ENCODE measurements at regions not wholly inside any gene's neighbourhood (a gene's known extent, or its start where the extent isn't known, plus 50 kb on each side); places are given as distances from the start of the nearest gene placed in this dataset.
"Not testable (repeated sequence)": the region's sequence is repeated elsewhere in the genome, so short reads cannot be mapped to it uniquely, and the experiment has no call there.

DNA sequence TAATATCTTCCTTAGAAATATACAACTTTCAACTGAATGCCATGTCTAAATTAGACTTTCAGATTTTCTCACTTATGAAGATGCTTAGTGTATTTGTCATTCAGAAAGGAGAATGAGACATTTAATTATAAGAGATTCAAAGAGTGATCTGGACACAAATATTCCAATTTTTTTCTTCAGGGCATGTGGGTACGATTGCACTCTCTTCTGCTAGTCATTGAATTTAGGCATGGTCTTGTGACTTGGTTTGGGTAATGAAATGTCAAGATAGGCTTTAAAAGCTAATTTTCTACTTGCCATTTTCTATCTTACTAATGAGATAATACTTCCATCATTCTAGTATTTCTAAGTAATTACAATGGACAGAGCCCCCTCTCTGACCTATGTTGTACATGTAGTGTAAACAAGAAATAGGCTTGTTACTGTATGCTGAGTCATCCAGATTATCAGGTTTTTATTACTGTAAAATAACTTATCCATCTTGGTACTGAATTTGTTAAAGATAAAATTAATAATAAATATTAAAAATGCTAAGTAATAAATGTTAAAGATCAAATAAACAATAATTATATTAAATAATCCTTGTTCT, 770.8 kb upstream of the BCHE start:
- no peaks in the 10 kb centered on the region for H3K27me3 Mint-ChIP-seq (ENCODE audit: low read depth in 3 of 3)
- no peaks in the 10 kb centered on the region for H3K4me1 Mint-ChIP-seq

DNA sequence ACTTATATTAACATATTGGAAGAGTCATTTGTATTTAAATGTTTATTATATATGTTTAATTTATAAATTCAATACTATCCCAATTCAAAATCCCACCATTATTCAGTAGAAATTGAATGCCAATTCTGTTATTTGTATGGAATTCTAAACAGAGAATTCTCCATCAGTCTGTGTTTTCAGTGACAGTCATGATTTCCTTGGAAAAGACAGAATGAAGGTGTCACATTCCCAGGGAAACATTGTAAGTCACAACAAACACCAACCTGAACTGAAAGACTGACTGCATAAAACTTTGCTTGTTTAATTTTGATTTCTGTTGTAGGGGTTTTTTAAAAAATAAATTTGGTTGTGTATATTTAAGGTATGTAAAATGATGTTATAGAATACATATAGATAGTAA, 769.8 kb upstream of the BCHE start:
- no peak overlapping the region for H3K4me3 Mint-ChIP-seq
- peaks cover 9 to 27% (median 17%) of the 10 kb centered on the region in 6 donors for H3K9me3 Mint-ChIP-seq

More for the DNA sequence above, 770.8 kb upstream of the BCHE start:
- DNase-seq = no peak
- peaks cover 0 to 3% (median 0%) of the 10 kb centered on the region in 3 donors for H3K36me3 Mint-ChIP-seq
- H3K9me3 Mint-ChIP-seq = peaks cover 8 to 28% (median 13%) of the 10 kb centered on the region in 6 donors
- no peak overlapping the region for H3K4me3 Mint-ChIP-seq
- H3K27ac Mint-ChIP-seq = no peak overlapping the region

DNA sequence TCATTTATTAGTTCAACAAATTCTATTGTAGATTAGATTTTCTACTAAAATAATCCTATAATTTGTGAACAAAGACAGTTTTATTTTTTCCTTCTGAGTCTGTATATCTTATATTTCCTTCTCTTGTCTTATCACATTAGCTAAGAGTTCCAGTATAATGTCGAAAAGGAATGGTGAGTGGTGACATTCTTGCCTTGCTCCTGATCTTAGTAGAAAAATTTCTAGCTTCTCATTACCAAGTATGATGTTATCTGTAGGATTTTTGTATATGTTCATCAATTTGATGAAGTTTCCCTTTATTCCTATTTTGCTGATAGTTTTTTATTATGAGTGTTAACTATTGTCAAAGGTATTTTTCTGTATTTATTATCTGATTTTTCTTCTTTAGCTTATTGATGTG, 756.6 kb upstream of the BCHE start:
- Mint-ChIP-seq H3K36me3 (peaks cover 0 to 4% (median 3%) of the 10 kb centered on the region in 3 donors), H3K9me3 (peaks cover 11 to 41% (median 24%) of the 10 kb centered on the region in 6 donors), H3K4me1 (no peaks in the 10 kb centered on the region), H3K4me3 (no peak overlapping the region), H3K27me3 (ENCODE audit: low read depth in 3 of 3) (peaks cover 0 to 2% (median 2%) of the 10 kb centered on the region in 3 donors), H3K27ac (no peak overlapping the region)
- DNase-seq = no peak

More for the DNA sequence above, 769.8 kb upstream of the BCHE start:
- Mint-ChIP-seq H3K27me3 (ENCODE audit: low read depth in 3 of 3) (no peaks in the 10 kb centered on the region), H3K27ac (no peak overlapping the region), H3K4me1 (no peaks in the 10 kb centered on the region), H3K36me3 (peaks cover 0 to 3% (median 0%) of the 10 kb centered on the region in 3 donors)
- no peak for DNase-seq

DNA sequence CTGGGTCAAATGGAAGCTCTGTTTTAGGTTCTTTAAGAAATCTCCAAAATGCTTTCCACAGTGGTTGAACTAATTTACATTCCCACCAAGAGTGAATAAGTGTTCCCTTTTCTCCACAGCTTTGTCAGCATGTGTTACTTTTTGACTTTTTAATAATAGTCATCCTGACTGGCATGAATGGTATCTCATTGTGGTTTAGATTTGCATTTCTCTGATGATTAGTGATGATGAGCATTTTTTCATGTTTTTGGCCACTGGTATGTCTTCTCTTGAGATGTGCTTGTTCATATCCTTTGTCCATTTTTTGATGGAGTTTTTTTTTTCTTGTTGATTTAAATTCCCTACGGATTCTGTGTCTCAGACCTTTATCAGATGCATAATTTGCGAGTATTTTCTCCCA, 745.0 kb upstream of the BCHE start:
- H3K9me3 Mint-ChIP-seq = peaks cover 11 to 37% (median 28%) of the 10 kb centered on the region in 6 donors
- peaks cover 0 to 3% (median 0%) of the 10 kb centered on the region in 3 donors for H3K36me3 Mint-ChIP-seq
- H3K27ac Mint-ChIP-seq = no peak overlapping the region
- H3K4me1 Mint-ChIP-seq = no peaks in the 10 kb centered on the region
- no peak overlapping the region for H3K4me3 Mint-ChIP-seq
- no peak for DNase-seq
- H3K27me3 Mint-ChIP-seq (ENCODE audit: low read depth in 3 of 3) = no peaks in the 10 kb centered on the region

DNA sequence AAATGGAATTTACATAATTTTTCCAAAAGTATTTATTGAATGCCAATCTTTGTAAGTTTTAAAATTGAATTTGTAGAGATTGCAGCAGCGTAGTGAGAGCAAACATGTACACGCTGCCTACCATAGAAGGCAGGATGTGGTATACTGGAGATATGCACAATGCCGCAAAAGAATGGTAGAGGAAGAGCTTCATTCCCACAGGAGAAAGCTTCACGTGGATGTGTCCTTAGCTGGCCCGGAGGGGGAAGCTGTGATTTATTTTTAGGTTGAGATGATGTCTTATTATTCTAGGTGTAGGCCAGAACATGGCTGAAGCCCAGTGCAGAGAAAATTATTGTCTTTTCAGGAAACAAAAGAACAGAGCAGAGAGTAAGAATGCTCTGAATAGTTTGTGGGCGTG, 743.3 kb upstream of the BCHE start:
- Mint-ChIP-seq H3K36me3 (peaks cover 0 to 3% (median 0%) of the 10 kb centered on the region in 3 donors), H3K4me3 (no peak overlapping the region), H3K4me1 (no peaks in the 10 kb centered on the region), H3K27me3 (ENCODE audit: low read depth in 3 of 3) (no peaks in the 10 kb centered on the region), H3K9me3 (peaks cover 11 to 27% (median 26%) of the 10 kb centered on the region in 6 donors), H3K27ac (no peak overlapping the region)
- no peak for DNase-seq

DNA sequence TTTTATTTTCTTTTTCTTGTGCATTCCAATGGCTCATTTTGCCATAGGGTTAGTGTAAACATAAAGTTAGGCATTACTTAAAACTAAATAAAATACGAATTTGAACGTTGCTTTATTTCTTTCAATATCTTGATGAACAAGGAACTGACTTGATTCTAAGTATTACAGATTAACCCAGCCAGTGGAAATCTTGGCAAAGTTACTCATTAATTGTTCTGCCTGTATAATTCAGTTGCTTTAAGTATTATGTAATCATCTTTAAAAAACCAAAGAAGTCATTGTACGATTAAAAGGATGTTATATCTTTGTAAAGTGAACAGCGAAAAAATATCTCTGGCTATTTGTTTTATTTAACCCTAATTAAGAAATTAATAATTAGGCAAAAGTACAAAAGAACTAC, 737.9 kb upstream of the BCHE start:
- H3K27ac Mint-ChIP-seq = no peak overlapping the region

DNA sequence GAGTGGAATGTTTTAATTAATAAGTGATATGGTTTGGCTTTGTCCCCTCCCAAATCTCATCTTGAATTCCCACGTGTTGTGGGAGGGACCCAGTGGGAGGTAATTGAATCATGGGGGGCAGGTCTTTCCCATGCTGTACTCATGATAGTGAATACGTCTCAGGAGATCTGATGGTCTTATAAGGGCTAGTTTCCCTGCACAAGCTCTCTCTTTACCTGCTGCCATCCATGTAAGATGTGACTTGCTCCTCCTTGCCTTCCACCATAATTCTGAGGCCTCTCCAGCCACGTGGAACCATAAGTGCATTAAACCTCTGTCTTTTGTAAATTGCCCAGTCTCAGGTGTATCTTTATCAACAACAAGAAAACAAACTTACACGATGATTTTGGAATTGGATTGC, 734.5 kb upstream of the BCHE start:
- H3K27ac Mint-ChIP-seq; H3K4me3 Mint-ChIP-seq; H3K27me3 Mint-ChIP-seq (ENCODE audit: low read depth in 3 of 3); H3K36me3 Mint-ChIP-seq; H3K4me1 Mint-ChIP-seq; DNase-seq: not testable (repeated sequence)
- H3K9me3 Mint-ChIP-seq = peaks cover 0 to 21% (median 14%) of the 10 kb centered on the region in 6 donors

More for the DNA sequence above, 737.9 kb upstream of the BCHE start:
- no peaks in the 10 kb centered on the region for H3K4me1 Mint-ChIP-seq
- no peak overlapping the region for H3K4me3 Mint-ChIP-seq
- DNase-seq = no peak
- H3K27me3 Mint-ChIP-seq (ENCODE audit: low read depth in 3 of 3) = no peaks in the 10 kb centered on the region
- peaks cover 0 to 19% (median 12%) of the 10 kb centered on the region in 6 donors for H3K9me3 Mint-ChIP-seq
- H3K36me3 Mint-ChIP-seq = no peaks in the 10 kb centered on the region

DNA sequence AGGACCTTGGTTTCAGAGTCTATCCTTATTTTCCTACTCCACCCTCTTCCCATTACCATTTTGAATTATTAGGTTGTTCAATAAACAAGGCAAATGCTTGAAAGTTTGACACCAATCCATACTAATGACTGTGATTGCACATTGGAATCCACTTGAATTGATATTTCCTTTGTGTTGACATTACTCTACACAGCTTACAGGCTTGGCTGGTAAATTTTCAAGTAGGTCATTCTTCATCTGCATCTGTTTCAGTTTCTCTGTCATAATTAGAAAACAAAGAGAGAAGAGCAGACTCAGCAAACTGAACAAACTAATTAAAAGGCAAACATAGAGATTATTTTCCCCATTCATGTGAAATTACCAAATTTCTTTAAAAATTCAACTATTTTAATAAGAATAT, 732.9 kb upstream of the BCHE start:
- no peak for DNase-seq
- peaks cover 0 to 2% (median 0%) of the 10 kb centered on the region in 3 donors for H3K27me3 Mint-ChIP-seq (ENCODE audit: low read depth in 3 of 3)
- H3K9me3 Mint-ChIP-seq = peaks cover 0 to 27% (median 14%) of the 10 kb centered on the region in 6 donors
- no peak overlapping the region for H3K27ac Mint-ChIP-seq
- H3K36me3 Mint-ChIP-seq = no peaks in the 10 kb centered on the region
- H3K4me3 Mint-ChIP-seq = no peak overlapping the region
- no peaks in the 10 kb centered on the region for H3K4me1 Mint-ChIP-seq

DNA sequence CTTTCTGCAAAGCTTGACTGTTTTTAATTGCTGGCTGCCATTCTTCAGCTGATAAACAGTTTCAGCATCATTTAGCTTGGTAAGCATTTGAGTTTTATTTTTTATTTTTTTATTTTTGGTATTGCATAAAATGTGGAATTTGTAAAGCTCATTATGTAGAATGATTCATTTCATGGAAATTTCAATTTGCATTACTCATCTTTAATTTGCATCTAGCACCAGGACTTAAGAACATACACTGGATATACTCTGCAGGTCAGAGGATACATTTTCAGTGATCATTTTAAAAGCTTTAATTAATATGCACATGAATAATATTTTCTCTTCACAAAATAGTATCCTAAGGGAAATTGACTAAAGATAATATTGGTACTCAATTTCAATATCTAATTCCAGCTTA, 732.4 kb upstream of the BCHE start:
- H3K27me3 Mint-ChIP-seq (ENCODE audit: low read depth in 3 of 3) = peaks cover 0 to 2% (median 0%) of the 10 kb centered on the region in 3 donors
- no peak for DNase-seq
- peaks cover 0 to 31% (median 16%) of the 10 kb centered on the region in 6 donors for H3K9me3 Mint-ChIP-seq
- H3K4me3 Mint-ChIP-seq = no peak overlapping the region
- H3K27ac Mint-ChIP-seq = no peak overlapping the region
- H3K36me3 Mint-ChIP-seq = no peaks in the 10 kb centered on the region
- no peaks in the 10 kb centered on the region for H3K4me1 Mint-ChIP-seq

DNA sequence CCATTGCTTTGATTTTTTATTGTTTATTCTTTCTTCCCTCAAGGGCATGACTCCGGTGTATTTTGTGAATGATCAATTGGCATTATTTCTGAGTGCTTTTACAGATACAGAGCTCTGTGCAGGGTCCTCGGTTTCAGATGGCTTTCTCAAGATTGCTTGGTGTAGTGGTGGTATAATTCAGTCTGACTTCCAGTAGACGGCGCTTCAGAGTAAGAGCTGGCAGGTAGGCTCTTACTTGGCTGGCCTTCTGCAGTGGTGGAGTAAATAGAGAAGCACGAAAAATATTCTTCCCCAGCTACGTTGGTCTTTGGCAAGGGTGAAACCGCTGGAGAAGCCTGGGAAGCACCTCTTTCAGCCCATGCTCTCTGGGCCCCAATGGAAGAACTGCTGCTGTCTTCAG, 723.0 kb upstream of the BCHE start:
- no peak overlapping the region for H3K27ac Mint-ChIP-seq
- H3K9me3 Mint-ChIP-seq = peaks cover 14 to 60% (median 38%) of the 10 kb centered on the region in 6 donors
- H3K36me3 Mint-ChIP-seq = peaks cover 0 to 6% (median 4%) of the 10 kb centered on the region in 3 donors
- peaks cover 0 to 6% (median 2%) of the 10 kb centered on the region in 3 donors for H3K27me3 Mint-ChIP-seq (ENCODE audit: low read depth in 3 of 3)
- H3K4me3 Mint-ChIP-seq = no peak overlapping the region
- H3K4me1 Mint-ChIP-seq = no peaks in the 10 kb centered on the region
- no peak for DNase-seq

DNA sequence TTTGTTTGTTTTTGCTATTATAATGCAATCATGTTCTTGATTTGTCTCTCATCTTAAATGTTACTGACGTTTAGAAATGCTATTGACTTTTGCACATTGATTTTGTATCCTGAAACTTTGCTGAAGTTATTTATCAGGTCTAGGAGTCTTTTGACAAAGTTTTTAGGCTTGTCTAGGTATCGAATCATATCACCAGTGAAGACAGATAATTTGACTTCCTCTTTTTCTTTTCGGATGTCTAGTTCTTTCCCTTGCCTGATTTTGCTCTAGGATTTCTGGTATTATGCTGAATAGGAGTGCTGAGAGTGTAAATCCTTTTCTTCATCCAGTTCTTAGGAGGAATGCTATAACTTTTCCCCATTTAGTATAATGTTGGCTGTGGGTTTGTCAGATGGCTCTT, 719.7 kb upstream of the BCHE start:
- no peak overlapping the region for H3K27ac Mint-ChIP-seq
- H3K27me3 Mint-ChIP-seq (ENCODE audit: low read depth in 3 of 3) = peaks cover 2 to 6% (median 2%) of the 10 kb centered on the region in 3 donors
- H3K36me3 Mint-ChIP-seq = peaks cover 0 to 9% (median 4%) of the 10 kb centered on the region in 3 donors
- H3K4me1 Mint-ChIP-seq = no peaks in the 10 kb centered on the region
- H3K4me3 Mint-ChIP-seq = no peak overlapping the region
- H3K9me3 Mint-ChIP-seq = peaks cover 14 to 62% (median 37%) of the 10 kb centered on the region in 6 donors
- no peak for DNase-seq

DNA sequence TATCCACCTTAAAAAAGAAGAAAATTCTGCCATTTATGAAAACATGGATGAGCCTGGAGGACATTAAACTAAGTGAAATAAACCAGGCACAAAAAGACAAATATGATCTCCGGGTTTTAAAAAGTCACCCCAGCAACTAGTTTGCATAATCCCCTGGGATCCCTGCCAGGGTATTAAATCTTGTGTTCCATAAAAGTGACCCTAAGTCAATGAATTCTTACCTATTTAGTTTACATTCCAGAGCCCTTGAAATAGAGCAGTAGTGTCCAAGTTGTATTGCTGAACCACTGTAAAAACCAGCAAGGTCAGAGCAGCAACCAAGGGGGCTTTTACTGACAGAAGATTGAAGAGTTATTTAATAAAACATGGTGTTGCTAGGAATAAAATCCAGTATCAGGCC, 716.8 kb upstream of the BCHE start:
- Mint-ChIP-seq H3K36me3 (peaks cover 0 to 6% (median 0%) of the 10 kb centered on the region in 3 donors), H3K9me3 (peaks cover 17 to 66% (median 32%) of the 10 kb centered on the region in 6 donors), H3K4me3 (no peak overlapping the region), H3K27ac (no peak overlapping the region), H3K4me1 (no peaks in the 10 kb centered on the region), H3K27me3 (ENCODE audit: low read depth in 3 of 3) (peaks cover 0 to 4% (median 2%) of the 10 kb centered on the region in 3 donors)
- no peak for DNase-seq

DNA sequence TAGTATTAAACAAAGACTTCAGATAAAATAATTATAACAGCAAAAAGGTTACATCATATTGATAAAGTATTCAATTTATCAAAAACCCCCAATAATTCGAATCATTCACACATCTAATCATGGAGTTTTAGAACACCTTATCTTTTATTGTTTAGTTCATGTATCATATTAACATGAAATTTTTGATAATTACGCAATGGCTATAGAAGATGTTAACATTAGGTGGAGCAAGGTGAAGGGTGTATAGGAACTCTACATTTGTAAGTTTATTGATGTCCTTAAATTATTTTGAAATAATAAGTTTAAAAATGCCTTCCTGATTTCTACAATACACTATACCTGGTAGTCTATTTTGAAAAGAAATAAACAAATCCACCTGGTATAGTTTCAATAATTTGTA, 696.5 kb upstream of the BCHE start:
- peaks cover 0 to 1% (median 0%) of the 10 kb centered on the region in 3 donors for H3K27me3 Mint-ChIP-seq (ENCODE audit: low read depth in 3 of 3)
- peaks cover 21 to 63% (median 41%) of the 10 kb centered on the region in 6 donors for H3K9me3 Mint-ChIP-seq
- DNase-seq = no peak
- no peak overlapping the region for H3K4me3 Mint-ChIP-seq
- H3K36me3 Mint-ChIP-seq = no peaks in the 10 kb centered on the region
- no peaks in the 10 kb centered on the region for H3K4me1 Mint-ChIP-seq
- no peak overlapping the region for H3K27ac Mint-ChIP-seq

DNA sequence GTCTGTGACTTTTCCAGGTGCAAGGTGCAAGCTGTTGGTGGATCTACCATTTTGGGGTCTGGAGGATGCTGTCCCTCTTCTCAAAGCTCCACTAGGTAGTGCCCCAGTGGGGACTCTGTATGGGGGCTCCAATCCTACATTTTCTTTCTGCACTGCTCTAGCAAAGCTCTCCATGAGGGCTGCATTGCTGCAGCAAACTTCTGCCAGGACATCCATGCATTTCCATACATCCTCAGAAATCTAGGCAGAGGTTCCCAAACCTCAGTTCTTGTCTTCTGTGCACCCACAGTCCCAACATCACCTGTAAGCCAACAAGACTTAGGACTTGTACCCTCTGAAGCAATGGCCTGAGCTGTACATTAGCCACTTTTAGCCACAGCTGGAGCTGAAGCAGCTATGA, 694.5 kb upstream of the BCHE start:
- no peak for DNase-seq
- Mint-ChIP-seq H3K27me3 (ENCODE audit: low read depth in 3 of 3) (peaks cover 0 to 1% (median 0%) of the 10 kb centered on the region in 3 donors), H3K4me3 (no peak overlapping the region), H3K9me3 (peaks cover 15 to 51% (median 34%) of the 10 kb centered on the region in 6 donors), H3K36me3 (no peaks in the 10 kb centered on the region), H3K27ac (no peak overlapping the region), H3K4me1 (no peaks in the 10 kb centered on the region)

DNA sequence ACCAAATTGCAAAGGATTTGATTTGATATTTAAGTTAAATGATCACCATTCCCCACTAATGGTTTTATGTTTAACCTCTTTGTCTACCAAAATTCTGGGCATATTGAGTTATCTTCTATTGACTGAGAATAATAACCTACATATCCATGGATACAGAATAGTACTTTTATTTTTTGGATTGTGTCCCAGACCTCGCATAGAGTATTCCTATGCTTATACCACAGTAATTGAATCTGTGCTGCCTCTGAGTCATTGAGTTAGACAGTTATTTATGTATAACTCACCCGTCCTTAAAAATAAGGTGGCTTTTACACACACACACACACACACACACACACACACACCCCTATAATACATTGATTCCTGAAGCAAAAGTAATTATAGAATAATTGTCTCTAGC, 690.1 kb upstream of the BCHE start:
- H3K4me3 Mint-ChIP-seq = no peak overlapping the region
- H3K36me3 Mint-ChIP-seq = no peaks in the 10 kb centered on the region
- no peak overlapping the region for H3K27ac Mint-ChIP-seq
- peaks cover 9 to 50% (median 19%) of the 10 kb centered on the region in 6 donors for H3K9me3 Mint-ChIP-seq
- no peaks in the 10 kb centered on the region for H3K4me1 Mint-ChIP-seq
- DNase-seq = no peak
- no peaks in the 10 kb centered on the region for H3K27me3 Mint-ChIP-seq (ENCODE audit: low read depth in 3 of 3)
